Heart left ventricle (tissue), 13 donors: ENCODE measurements at regions not wholly inside any gene's neighbourhood (a gene's known extent, or its start where the extent isn't known, plus 50 kb on each side); places are given as distances from the start of the nearest gene placed in this dataset.

Source experiments
- POLR2A ChIP-seq, 2 donors: fragments of 450-650 bp; IDR thresholded peaks; one replicate each; pipeline ENCODE4 v1.6.1; 2017; ENCODE audit warnings: antibody characterized with exemption in 2 of 2, mild to moderate bottlenecking in 2 of 2, moderate library complexity in 2 of 2
- TF ChIP-seq, protein P1 (sequence below), 12 donors: fragments of 200-600 bp; sonication (generic) in 4 of 12; IDR thresholded peaks; one replicate each; pipeline versions ENCODE4 v1.5.0 to v1.8.0; 2018 to 2022; ENCODE audit warnings: antibody characterized with exemption in 12 of 12, mild to moderate bottlenecking in 5 of 12
- donor health status: ischemic (EF 13 %, LVEDD 7.1; RV severe dilation, severe dysfunction).
- donor health status: DM: no; HTN: yes; CAD: no.
- donor health status: DM: no; HTN: no; CAD: no.
- donor health status: ischemic (EF 25% LVEDD 6.9; RV normal size, moderate dysfunction).
- donor health status: ischemic (EF 25% LVEDD 5.7; RV mildly dilated, moderate dysfunction).
- donor health status: ischemic (EF 35%, LVEDD 5.7; RV mildly dilated, moderate dysfunction).
- donor health status: nonischemic (EF 11% LVEDD 7.7; RV severe dilation, severe dysfunction).
- donor health status: DM: yes; HTN: yes; CAD: no.
- donor health status: PGD.
- donor health status: ischemic (EF 29% LVEDD 5.4; RV normal size, mild dysfunction).
- donor health status: nonischemic (EF 23%, LVEDD 6.1; RV moderate dilation, normal function).

DNA sequence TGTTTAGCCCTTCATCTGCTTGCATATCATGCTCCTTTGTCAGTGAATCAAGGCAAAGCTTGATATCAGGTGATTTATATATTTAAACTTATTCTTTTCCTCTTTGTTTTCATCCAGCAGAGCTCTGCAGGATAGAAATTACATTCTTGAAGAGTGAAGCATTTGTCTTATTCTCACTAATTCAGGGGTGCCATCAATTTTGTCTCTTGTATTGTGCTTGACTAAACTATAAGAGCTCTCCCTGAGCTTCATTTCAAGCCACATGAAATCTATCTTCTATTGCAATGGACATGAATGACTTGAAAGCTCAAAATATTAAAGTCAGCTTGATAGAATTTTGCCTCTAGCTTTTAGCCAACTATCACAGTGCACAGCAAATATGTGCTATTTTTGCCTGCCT lies 236.7 kb upstream of the KCTD3 start:
- TF ChIP-seq, protein P1, sequence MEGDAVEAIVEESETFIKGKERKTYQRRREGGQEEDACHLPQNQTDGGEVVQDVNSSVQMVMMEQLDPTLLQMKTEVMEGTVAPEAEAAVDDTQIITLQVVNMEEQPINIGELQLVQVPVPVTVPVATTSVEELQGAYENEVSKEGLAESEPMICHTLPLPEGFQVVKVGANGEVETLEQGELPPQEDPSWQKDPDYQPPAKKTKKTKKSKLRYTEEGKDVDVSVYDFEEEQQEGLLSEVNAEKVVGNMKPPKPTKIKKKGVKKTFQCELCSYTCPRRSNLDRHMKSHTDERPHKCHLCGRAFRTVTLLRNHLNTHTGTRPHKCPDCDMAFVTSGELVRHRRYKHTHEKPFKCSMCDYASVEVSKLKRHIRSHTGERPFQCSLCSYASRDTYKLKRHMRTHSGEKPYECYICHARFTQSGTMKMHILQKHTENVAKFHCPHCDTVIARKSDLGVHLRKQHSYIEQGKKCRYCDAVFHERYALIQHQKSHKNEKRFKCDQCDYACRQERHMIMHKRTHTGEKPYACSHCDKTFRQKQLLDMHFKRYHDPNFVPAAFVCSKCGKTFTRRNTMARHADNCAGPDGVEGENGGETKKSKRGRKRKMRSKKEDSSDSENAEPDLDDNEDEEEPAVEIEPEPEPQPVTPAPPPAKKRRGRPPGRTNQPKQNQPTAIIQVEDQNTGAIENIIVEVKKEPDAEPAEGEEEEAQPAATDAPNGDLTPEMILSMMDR (IDR thresholded peaks at IDR 0.05): no peak
- no peak for TF ChIP-seq POLR2A (IDR thresholded peaks at IDR 0.05)
